DMS53 (cell line): ENCODE measurements at regions not wholly inside any gene's neighbourhood (a gene's known extent, or its start where the extent isn't known, plus 50 kb on each side); places are given as distances from the start of the nearest gene placed in this dataset.

Experiments used
- DNase-seq: peaks from one replicate; lab custom pipeline; 2025; lab: John Stamatoyannopoulos, UW

DNA sequence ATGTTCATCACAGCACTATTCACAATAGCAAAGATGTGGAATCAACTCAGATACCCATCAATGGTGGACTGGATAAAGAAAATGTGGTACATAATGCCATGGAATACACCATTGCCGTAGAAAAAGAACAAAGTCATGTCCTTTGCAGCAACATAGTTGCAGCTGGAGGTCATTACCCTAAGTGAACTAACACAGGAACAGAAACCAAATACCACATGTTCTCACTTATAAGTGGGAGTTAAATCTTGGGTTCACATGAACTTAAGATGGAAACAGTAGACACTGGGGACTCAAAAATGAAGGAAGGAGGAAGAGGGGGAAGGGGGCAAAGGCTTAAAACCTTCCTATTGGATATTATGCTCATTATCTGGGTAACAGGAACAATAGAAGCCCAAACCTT, 228.1 kb upstream of the RAB6C start:
- no peak for DNase-seq

DNA sequence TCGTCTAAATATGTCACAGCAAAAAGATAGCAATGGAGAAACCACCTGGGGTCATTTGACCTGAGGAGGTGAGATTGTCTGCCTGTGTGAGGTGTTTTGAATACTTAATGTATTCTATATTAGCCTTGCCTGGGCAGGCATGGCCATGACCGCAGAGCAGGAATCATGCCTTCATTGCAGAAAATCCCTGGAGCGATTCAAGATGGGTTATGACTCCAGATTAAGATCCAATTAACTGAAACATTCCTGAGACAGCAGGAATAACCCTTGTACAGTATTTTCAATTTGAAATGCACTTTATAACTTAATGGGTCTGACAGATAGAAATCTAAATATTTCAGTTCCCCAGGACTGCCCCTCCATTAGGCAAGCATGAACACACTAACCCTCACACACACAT, 227.3 kb upstream of the RAB6C start:
- DNase-seq: no peak

GRCh38 chr2:129752686-129753085, 226.8 kb upstream of the RAB6C start:
- no peak for DNase-seq

DNA sequence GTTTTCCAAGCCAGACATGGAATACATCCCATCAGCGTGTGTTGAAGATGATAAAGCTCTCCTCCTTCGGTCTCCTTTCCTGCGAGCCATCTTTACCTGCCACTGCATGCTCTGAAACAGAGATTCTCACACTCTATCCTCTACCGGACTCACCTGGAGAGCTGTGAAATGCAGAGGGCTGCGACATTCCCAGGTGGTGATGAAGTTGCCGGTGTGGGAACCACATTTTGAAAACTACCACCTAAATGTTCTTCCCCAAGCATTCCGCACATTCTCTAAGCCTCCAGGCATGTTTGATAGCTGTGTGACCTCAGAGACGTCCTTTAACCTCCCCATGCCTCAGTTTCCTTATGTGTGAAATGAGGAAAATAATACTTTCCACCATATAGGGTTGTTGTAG, 226.2 kb upstream of the RAB6C start:
- DNase-seq: no peak

DNA sequence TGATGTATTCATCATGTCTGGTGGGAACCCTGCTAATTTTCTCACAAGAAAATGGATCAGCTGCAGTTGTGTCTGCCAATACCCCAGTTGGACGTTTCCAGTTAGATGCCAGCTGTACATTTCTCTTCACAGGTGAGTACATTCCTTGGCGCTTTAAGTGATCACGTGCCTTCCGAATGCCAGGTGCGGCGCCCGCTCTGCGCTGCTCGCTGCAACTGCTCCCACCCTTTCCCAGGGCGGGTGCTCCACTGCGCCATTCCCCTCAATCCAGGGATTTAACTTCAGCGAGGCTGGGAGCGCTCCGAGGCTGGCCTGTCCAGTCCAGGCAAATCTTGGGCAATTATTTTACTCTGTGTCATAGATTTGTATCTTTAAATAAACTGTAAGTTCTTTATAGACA, 225.0 kb upstream of the RAB6C start:
- DNase-seq: peak; percentile 62

- DNase-seq: peak; percentile 29
Observed at GRCh38 chr2:129754831-129755230, 224.6 kb upstream of the RAB6C start.

GRCh38 chr2:129755786-129756185, 223.7 kb upstream of the RAB6C start:
- DNase-seq: no peak

DNA sequence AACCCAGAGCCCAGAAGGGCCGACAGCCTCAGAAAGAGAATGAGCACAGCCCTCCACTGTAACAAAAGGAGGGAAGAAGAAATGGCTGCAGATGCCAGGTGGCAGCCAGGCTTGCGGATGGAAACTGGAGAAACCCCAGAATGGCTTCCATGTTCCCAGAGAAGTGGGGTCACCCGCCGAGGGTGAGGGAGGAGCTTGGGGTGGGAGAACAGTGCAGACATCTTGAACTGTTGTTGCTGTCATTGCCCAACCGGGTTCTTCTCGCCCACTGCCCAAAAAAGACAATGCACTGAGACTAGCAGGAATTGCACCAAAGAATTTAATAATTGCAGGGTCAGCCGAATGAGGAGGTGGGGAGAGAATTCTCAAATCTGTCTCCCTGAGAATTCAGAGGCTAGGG, 223.2 kb upstream of the RAB6C start:
- no peak for DNase-seq

GRCh38 chr2:129757366-129757914, 222.0 kb upstream of the RAB6C start:
- DNase-seq: no peak

- DNase-seq: peak; percentile 2
Observed at GRCh38 chr2:129757915-129758783, 221.3 kb upstream of the RAB6C start.

- peak; percentile 4 for DNase-seq
Observed at GRCh38 chr2:129758784-129759471, 220.5 kb upstream of the RAB6C start.

GRCh38 chr2:129759472-129760010, 219.9 kb upstream of the RAB6C start:
- DNase-seq: no peak

- no peak for DNase-seq
Observed at GRCh38 chr2:129760669-129761068, 218.8 kb upstream of the RAB6C start.

DNA sequence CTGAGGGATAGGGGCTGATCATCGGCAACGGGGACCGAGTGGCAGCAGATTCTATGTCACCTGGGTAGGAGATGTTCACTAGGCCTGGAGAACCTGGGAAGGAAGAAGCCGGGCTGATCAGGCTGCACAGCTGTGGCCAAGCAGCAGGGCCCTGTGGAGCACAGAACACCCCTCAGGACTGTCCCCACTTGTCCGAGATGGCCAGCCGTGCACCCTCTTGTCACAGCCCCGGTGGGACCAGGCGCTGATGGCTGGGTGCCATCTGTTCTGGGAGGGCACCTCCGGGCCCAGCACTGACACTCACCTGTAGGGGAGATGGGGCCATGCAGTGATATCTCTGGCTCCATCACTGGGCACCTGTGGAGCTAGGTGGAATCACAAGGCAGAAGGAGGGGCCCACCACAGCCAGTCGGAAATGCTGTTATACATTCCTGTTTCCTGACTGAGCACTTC, 217.9 kb upstream of the RAB6C start:
- DNase-seq: no peak

DNA sequence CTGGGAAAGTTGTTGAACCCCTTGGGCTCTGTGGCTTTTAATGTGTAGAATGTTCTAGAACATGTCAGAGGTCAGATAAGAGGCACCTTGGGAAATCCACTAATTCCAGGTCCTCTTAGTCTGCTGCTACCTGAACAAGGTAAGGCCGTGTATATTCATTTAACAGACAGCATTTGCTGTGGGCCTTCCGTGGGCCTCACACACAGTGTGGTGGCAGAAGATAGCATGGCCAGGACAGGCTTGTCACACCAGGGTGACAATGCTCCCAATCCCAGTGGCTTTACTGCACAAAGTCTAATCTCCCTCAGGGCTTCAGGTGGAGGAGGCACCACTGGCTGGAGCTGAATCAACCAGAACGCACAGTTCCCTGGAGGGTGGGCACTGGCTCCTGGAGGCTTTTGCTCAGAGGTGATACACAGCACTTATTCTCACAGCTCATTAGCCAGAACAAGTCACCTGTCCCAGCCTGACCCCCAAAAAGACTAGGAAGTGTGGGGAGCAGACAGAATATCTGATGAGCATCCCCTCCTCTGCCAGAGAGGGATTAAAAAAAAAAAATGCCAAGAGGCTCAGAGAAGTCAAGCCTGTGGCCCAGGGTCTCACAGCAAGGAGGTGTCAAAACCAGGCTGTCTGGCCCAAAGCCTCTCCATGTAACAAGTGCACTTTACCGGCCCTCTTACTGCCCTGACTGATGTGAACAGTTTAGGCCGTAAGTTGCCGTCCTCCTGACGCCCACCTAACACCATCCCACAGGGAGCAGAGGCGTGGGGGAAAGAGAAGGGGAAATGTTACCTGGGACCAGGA, 216.9 kb upstream of the RAB6C start:
- DNase-seq: no peak

DNA sequence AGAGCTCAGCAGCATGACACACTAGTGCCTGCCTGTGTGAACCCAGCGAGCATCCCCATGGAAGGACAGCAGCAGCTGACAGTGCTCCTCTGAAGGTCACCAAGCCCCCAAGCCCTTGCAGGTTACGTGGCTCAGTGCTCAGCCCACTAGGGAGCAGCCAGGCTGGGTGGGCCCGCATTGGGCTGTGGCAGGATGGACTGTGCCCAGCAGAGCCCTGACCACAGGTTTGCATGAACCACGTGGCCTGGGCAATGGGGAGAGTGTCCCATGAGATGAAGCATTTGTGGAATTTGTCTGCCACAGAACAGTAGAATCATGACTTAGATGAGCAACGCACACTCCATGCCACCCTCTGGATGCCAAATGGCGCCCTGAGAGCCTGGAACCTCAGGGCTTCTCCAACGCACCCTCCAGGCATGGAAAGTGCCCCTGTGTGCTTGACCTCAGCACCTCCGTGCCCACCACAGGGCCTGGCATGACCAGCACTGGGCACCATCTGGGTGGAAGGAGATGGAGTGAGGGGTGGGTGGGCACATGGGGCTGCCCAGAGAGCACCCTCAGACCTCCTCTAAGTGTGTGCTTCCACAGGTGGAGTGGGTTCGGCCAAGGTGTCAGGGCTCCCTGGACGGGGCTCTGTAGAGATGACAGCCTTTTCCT, 216.1 kb upstream of the RAB6C start:
- no peak for DNase-seq

GRCh38 chr2:129763966-129764365, 215.5 kb upstream of the RAB6C start:
- DNase-seq: no peak

DNA sequence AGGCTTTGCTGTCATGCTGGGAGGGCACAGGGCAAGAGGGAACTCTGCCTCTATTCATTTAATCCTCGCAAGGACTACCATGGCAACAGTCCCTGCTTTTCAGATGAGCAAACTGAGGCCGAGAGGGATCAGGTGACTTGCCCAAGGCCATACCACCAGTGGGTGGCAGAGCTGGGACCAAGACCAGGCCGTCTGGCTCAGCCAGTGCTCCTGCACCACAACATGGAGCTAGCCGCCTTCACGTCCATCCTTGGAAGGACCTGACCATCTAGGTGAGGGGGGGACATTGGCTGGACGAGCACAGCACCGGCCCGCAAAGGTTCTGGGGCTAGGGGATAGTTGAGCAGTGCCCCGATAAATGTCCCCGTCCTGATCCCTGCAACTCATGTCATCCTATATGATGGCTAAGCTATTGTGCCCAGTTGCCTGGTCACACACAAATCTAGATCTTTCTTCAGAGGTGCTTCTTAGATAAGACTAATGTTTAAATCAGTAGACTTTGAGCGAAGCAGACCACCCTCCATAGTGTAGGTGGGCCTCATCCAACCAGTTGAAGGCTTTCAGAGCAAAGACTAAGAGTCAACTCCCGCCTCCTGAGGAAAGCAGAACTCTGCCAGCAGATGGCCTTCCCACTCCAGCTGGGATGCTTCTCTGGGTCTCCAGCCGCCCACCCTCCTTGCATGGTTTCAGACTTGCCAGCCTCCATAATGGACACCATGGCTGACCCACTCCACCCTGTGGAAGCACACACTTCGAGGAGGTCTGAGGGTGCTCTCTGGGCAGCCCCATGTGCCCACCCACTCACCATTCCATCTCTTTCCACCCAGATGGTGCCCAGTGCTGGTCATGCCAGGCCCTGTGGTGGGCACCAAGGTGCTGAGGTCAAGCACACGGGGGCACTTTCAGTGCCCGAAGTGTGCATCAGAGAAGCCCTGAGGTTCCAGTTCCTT, 214.8 kb upstream of the RAB6C start:
- DNase-seq: peak; percentile 3

DNA sequence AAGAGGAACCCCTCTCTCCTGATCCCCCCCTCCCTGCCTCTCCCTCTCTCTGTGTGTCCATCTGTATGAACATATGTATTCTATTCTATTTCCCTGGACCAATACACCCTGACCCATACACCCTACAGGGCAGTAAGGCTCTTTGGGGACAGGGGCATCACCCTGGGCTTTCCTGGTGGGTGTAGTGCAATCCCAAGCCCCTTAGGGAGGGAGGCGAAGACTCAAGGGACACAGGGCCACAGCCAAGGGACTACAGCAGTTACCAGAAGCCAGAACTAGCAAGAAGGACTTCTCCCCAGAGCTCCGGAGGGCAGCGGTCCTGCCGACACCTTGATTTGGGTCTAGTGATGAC, 214.2 kb upstream of the RAB6C start:
- no peak for DNase-seq

GRCh38 chr2:129765678-129766351, 213.7 kb upstream of the RAB6C start:
- DNase-seq: no peak
